SK-N-DZ (cell line): ENCODE measurements at regions not wholly inside any gene's neighbourhood (a gene's known extent, or its start where the extent isn't known, plus 50 kb on each side); places are given as distances from the start of the nearest gene placed in this dataset.
"Not testable (repeated sequence)": the region's sequence is repeated elsewhere in the genome, so short reads cannot be mapped to it uniquely, and the experiment has no call there.

Experiments
- DNase-seq: peaks from one replicate; pipeline ENCODE4 v3.0.0-alpha.2; 2015; ENCODE audit warnings: low spot score

DNA sequence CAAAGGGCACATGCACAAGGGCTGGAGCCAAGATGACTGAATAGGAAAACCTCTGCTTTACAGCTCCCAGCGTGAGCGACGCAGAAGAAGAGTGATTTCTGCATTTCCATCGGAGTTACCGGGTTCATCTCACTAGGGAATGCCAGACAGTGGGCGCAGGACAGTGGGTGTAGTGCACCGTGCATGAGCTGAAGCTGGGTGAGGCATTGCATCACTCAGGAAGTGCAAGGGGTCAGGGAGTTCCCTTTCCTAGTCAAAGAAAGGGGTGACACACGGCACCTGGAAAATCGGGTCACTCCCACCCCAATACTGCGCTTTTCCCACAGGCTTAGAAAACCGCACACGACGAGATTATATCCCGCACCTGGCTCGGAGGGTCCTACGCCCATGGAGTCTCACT lies 64.5 kb upstream of the HTR1E start:
- not testable (repeated sequence) for DNase-seq

DNA sequence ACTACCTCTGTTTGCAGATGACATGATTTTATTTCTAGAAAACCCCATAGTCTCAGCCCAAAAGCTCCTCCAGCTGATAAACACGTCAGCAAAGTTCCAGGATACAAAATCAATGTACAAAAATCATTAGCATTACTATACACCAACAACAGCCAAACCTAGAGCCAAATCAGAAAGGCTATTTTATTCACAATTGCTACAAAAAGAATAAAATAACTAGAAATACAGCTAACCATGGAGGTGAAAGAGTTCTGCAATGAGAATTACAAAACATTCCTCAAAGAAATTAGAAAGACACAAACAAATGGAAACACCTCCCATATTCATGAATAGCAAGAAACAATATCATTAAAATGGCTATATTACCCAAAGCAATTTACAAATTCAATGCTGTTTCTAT lies 65.6 kb upstream of the HTR1E start:
- DNase-seq = no peak

DNA sequence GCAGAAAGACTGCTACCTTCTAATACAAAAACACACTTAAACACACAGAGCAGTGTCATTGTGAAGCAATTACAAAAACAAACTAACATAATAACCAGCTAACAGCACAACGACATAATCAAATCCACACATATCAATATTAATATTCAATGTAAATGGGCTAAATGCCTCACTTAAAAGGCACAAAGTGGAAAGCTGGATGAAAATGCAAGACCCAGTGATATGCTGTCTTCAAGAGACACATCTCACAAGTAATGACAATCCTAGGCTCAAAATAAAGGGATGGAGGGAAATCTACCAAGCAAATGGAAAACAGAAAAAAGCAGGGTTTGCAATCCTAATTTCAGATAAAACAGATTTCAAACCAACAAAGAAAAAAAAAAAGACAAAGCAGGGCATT lies 67.8 kb upstream of the HTR1E start:
- no peak for DNase-seq

DNA sequence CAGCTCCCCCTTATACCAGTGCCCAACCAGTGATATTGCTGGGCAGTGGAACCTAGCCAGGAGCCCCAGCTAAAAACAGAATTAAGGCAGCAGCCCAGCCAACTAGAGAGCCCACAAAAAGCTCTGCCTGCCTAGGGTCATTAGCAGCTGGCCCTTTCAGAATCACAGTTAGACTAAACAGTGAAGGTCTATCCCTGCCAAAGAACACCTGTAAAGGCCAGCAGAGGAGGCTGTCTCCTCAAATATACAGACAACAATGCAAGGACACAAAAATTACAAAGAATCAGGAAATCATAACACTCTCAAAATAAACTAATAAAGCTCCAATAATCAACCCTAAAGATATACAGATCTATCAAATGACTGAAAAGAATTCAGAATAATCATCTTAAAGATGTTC lies 77.8 kb upstream of the HTR1E start:
- DNase-seq = no peak

DNA sequence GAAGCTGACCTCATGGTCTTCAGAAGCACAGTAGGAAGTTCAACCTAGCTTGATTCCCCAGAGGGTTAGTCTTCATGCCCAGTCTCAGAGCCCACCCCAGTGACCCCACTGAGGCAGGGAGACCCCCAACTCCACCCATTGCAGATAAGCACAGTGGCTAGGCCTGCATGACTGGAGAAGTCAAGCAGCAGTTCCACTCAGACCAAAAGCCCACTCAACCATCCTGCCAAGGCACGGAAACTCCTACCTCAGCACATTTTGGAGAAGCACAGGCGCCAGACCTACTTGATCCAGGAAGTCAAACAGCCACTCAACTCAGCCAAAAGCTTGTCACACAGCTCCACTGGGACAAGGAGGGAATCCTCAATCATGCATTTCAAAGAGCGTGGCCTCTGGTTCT lies 78.4 kb upstream of the HTR1E start:
- DNase-seq = no peak

DNA sequence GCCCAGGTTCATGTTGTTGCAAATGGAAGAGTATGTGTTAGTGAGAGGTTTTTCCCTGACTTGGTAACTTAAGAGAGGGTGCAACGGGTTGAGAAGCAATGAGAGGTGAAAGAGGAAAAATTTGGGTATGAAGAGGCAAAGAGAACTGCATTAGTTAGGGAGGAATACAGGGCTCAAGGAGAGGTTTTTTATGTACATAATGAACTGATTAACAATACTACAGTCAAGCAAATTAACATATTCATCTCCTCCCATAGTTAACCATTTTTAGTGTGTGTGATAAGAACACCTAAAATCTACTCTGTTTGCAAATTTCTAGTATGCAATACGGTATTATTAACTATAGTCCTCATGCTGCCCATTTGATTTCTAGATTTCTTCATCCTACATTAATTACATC lies 79.5 kb upstream of the HTR1E start:
- no peak for DNase-seq

DNA sequence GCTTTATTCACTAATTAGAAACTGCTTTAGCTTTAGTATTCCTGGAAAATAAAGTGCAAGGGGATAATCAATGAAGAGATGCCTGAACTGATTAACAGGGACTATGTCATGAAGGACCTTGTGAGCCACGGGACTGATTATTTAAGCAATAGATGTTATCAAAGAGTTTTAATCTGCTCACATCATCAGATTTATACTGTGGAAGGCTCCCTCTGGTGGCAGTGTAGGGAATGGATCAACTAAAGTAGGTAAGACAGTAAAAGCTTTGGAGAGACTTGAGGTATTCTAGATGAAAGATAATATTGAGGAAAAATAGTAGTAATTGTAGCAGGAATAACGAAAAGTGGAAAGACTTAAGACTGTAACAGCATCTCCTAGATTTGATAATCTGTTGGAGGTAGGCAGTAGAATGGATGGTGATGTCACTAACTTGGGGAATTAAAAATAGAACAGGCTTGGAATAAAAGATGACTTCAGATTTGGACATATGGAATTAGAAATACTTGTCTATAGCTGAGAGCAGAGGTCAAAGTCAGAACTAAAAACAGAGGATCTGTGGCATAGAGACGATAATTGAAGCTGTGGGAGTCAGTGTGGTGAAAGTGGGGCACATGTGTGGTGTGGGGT lies 80.3 kb upstream of the HTR1E start:
- peak; percentile 70 for DNase-seq

DNA sequence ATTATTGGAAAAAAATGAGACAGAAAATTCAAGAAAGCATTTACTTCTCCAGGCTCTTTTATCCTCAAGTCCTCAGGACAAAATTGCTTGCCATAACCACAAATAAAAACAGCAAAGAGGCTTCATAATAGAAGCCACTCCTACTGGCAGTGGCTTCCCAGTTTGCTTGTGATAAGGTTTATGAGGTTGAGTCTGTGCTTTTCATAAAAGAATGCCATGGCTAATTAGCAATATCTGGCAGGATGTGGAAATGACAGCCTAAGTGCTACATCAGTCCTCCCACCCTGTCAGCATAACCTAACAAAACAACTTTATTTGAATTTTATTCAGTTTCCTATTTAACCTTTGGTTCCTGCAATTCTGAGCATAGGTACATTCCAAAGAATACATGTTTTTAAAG lies 80.9 kb upstream of the HTR1E start:
- DNase-seq = no peak

DNA sequence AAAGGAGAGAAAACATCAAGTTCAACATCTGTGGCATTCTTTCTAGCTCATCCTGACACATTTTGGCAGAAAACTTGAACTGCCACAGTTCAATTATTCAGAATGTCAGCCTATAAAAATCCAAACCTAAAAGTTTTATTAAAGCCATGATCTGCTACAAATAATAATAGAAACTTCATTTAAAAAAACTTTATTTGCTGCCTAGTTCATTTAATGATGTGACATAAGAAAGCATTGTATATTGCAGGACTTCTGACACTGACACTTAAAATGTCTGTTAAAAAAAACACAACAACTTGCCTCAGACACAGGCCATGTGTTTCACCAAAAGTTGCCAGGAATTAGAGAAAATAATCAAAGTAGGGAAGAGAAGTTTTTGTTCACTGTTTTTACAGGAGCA lies 88.3 kb upstream of the HTR1E start:
- DNase-seq = no peak

DNA sequence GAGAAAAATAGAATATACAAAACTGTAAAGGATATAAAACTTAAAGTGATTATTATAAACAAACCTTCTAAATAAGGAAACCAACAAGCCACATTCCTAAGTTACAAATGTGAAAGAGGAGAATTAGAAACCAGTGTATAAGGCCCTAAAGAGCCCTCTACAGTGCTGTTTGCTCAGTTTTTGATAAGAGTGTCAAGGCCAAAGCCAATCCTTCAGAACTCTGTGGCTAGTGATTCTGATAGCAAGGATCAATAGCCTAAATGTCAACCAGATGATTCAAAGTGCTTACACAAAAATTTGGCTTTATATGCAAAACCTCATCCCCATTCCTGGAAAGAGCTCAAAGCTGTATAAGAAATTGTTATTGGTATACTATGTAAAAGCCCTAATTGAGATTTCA lies 104.6 kb upstream of the HTR1E start:
- no peak for DNase-seq

DNA sequence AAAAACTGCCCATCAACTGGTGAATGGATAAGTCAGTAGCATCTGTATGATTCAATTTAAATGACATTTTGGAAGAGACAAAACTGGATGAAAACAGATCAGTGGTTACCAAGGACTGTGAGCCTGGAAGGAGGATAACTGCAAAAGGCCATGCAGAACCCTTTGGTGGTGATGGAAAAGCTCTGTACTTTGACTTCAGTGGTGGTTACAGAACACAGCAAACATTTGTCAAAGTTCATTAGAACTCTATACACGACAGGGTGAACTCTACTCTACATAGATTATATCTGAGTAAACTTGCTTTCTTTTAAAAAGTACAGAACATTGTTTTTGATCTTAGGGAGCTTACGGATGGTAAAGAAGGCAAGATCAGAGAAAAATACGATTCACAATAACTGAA lies 111.9 kb upstream of the HTR1E start:
- peak; percentile 43 for DNase-seq

DNA sequence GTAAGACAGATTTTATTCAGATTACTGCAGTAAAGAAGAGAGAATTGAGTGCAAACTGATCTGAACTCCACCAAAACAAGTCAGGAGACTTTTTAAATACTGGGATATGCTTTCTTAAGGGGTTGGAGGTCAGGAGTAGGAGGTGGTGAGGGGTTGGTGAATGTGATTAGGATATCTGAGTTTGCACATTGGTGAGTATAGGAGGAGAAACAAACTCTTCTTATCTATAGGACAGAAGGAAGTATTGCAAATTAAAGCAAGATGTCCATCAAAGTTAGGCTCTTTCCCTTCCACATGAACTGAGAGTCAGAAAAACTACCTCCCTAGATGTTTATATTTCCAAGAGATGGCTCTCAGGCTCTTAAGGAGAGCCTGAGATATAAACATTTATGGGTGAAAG lies 114.6 kb upstream of the HTR1E start:
- no peak for DNase-seq

DNA sequence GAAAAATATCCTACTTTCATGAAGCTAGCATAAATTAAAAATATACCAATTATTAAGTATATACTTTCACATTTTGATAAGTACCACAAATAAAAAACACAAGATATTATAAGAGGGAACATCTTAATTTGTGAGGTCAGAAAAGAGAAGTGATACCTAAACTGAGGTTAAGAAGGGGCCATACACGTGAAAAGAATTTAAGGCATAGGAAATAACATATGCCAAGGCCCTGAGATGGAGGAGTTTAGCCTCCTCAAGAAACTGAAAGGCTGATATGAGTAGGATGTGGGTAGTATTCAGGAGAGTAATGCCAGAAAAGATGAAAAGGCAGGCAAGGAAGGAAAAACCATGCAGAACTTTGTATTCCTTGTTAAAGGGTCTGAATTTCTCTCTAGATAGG lies 116.6 kb upstream of the HTR1E start:
- no peak for DNase-seq

DNA sequence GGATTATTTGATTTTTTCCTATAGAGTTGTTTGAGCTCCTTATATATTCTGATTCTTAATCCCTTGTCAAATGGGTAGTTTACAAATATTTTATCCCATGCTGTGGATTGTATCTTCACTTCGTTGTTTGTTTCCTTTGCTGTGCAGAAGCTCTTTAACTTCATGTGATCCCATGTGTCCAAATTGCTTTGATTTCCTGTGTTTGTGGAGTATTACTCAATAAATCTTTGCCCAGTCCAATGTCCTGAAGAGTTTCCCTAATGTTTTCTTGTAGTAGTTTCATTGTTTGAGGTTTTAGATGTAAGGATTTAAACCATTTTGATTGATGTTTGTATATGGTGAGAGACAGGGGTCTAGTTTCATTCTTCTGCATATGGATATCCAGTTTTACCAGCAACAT lies 143.7 kb upstream of the HTR1E start:
- no peak for DNase-seq

DNA sequence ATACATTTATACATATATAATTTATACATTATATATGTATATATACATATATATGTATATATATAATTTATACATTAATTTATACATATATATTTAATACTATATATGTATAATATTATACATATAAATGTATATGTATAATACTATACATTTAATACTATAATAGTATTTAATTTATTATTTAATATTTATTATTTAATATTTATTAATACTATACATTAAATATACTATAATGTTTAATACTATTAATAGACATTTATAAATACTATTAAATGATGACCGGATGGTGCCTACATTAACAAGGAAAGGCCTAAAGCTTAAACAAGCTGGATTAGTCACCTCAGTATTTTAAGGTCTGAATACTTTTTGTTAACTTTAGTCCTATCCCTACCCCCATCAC lies 145.9 kb upstream of the HTR1E start:
- no peak for DNase-seq

DNA sequence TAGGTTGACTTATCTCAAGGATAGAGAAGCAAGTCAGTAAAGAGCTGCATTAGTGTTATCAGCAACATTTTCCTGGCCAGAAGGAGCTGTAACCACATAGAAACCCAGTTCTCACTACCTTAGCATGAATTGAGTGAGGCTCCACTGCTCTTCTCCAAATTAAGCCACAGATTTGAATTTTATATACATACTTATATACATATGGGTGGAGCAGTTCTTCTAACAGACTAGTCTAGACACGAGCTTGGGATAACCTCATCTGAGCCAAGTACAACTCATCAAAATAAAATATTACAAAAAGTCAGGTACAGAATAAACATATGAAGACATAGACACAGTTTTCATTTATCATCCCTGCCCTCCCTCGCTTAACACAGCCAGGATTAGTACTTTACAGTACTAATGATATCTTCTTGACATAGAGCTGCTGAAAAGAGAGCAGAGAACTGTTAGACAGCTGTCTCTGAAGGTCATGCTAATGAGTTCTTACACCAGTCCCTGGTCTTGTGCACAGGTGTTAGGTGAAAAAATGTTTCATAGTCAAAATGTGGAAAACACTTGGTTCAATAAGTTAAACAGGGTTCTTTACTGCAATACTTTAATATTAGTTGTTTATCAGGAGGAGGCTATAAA lies 147.4 kb upstream of the HTR1E start:
- DNase-seq = no peak

DNA sequence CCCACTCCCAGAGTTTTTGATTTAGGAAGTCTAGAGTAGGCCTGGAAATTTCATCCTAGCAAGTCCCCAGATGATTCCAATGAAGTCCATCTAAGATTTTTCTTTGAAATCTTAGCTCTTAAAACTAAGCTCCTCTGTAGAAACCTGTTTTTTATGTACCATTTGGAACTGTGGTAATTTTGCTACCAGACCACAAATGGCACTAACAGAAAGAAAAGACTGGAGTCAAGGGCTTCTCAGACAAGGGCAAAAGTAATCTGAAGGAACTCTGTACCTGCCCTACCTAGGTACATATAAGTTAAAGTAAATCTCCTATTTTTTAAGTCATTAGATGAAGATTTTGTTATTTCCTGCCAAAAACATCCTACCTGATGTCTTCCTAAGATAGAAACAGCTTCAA lies 155.0 kb upstream of the HTR1E start:
- DNase-seq = no peak

DNA sequence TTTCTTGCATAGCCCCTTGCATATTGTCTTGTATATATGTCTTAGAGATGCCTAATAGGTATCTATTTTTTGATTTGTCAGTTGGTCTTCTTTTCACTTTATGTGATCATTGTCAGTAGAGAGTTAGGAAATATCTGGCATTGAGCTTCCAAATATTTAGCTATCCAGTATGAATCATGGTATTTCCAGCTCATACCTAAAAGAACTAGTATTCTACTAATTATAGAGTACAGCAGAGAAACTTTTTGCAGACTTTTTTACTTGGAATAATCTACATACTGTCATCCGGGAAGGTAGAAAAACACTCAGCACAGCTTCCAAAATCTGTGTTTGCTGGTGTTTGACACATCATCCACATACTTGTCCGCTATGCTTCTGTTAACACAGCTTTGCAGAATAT lies 156.4 kb upstream of the HTR1E start:
- no peak for DNase-seq

DNA sequence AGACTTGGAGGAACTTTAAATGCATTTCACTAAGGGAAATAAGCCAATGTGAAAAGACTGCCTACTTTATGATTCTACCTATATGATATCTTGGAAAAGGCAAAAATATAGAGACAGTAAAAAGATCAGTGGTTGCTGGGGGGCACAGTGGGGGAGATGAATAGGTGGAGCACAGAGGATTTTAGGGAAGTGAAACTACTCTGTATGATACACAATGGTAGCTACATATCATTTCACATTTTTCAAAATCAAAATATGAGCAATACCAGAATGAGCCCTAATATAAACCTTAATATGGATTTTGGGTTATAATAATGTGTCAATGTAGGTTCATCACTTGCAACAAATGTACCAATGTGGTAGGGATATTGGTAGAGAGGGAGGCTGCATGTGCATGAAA lies 161.4 kb upstream of the HTR1E start:
- DNase-seq = no peak

DNA sequence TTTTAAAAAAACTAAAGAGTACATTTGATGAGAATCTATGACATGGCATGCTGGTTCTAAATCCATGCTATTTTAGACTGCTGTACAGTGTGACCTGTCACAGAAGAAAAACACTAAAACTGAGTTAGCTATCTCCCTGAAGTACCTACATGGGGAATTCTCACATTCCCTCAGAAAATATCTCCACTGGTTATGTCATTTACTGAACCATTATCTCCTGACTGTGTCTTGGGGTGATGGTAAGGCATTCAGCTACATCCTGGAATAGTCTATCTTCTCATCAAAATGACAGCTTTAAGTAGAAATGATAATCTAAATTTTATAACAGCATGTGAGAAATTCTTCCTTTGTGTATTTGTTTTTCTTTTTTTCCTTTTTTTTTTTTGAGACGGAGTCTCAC lies 172.1 kb upstream of the HTR1E start:
- DNase-seq = no peak

DNA sequence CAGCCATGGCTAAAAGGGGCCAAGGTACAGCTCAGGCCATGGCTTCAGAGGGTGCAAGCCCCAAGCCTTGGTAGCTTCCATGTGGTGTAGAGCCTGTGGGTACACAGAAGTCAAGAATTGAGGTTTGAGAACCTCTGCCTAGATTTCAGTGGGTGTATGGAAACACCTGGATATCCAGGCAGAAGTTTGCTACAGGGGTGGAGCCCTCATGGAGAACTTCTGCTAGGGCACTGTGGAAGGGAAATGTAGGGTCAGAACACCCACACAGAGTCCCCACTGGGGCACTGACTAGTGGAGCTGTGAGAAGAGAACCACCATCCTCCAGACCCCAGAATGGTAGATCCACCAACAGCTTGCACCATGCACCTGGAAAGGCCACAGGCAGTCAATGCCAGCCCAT lies 177.4 kb upstream of the HTR1E start:
- DNase-seq = not testable (repeated sequence)

DNA sequence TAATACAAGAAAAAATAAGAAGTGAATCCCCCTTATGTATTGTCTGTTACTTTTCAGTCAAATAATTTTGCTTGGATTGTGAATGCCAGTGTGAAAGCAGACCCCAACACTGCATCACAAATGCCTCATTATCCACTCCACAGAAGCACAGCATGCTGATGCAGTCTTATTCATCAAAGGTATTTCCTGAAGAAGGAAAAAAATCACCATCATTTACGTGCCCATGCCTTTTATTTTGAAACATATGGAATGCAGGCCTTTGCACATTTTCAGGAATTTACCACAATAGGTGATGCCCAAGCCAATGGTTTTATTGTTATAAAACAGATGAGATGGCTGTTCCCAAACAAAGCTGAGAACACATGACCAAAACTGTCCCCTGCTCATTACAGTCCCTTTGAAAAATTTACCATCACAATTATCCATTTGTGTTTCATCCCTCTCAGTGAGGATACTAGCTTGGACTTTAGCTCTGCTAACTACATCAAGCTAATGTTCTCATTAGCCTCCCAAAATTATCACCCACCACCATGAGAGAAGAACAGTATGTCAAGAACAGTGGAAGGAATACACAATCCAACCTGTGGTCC lies 180.6 kb upstream of the HTR1E start:
- no peak for DNase-seq

DNA sequence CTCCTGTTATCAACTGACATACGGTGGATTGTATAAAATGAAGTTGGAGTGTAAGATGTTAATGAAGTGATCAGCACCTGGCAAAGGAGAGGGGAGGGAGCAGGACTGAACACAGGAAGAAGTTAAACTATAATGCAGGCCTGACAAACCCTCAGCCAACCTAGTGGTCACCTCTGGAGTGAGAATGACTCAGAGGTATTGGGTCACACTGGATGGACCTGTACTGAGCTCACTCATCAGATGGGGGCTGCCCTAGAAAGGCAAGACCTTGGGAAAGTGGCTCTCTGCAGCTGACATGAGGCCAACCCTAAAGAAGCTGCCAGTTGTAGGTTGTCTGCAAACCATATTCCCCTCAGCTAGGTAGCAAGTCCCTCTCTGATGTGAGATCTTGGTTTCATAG lies 193.3 kb upstream of the HTR1E start:
- DNase-seq = no peak

DNA sequence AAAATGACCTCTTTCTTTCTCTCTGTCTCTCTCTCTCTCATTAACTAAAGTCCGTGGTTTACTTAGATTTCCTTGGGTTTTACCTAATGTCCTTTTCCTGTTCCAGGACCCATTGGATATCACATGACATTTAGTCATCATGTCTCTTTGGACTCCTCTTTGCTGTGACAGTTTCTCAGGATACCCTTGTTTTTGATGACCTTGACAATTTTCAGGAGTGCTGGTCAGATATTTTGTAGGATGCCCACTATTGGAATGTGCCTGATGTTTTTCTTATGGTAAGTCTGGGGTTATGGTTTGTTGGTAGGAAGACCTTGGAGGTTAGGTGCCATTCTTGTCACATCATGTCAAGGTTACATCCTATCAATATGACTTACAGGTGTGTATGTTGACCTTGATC lies 199.2 kb upstream of the HTR1E start:
- no peak for DNase-seq
